HUES6 (cell line): ENCODE measurements at regions not wholly inside any gene's neighbourhood (a gene's known extent, or its start where the extent isn't known, plus 50 kb on each side); places are given as distances from the start of the nearest gene placed in this dataset.

Experiments used
- H3K27ac ChIP-seq: 2 replicates; pipeline ENCODE4 v1.7.0; 2013; ENCODE audit warnings: low read depth, mild to moderate bottlenecking, low read length, inconsistent platforms
- H3K27me3 ChIP-seq: 2 replicates; pipeline ENCODE4 v1.6.1; 2013; ENCODE audit warnings: low read length; ENCODE audit not compliant: control insufficient read depth, insufficient read depth
- H3K36me3 ChIP-seq: 2 replicates; pipeline ENCODE4 v1.6.1; 2013; ENCODE audit warnings: low read length; ENCODE audit not compliant: control insufficient read depth, insufficient read depth
- H3K4me1 ChIP-seq: 2 replicates; pipeline ENCODE4 v1.6.1; 2013; ENCODE audit warnings: low read length; ENCODE audit not compliant: control insufficient read depth, insufficient read depth
- H3K4me3 ChIP-seq: 2 replicates; pipeline ENCODE4 v1.5.1; 2013; ENCODE audit warnings: low read depth, low read length
- H3K9ac ChIP-seq: one replicate; pipeline ENCODE4 v1.6.1; 2013; ENCODE audit warnings: mild to moderate bottlenecking, low read length
- H3K9me3 ChIP-seq: 2 replicates; pipeline ENCODE4 v1.6.1; 2013; ENCODE audit warnings: low read depth, low read length; ENCODE audit not compliant: control insufficient read depth, insufficient read depth

GRCh38 chr9:16348531-16348930, 521.9 kb downstream of the BNC2 start:
- Histone ChIP-seq H3K4me1 (peaks cover 11% of the 10 kb centered on the region), H3K27ac (no peak overlapping the region), H3K9me3 (no peaks in the 10 kb centered on the region), H3K27me3 (no peaks in the 10 kb centered on the region), H3K4me3 (no peak overlapping the region), H3K9ac (no peak overlapping the region), H3K36me3 (no peaks in the 10 kb centered on the region)

- no peaks in the 10 kb centered on the region for H3K36me3 ChIP-seq
- no peak overlapping the region for H3K4me3 ChIP-seq
- no peak overlapping the region for H3K27ac ChIP-seq
- no peaks in the 10 kb centered on the region for H3K27me3 ChIP-seq
- no peaks in the 10 kb centered on the region for H3K4me1 ChIP-seq
- H3K9me3 ChIP-seq, result no peaks in the 10 kb centered on the region
- no peak overlapping the region for H3K9ac ChIP-seq
Observed at GRCh38 chr9:16352251-16352650, 518.2 kb downstream of the BNC2 start.

- Histone ChIP-seq H3K4me1 (no peaks in the 10 kb centered on the region), H3K27me3 (no peaks in the 10 kb centered on the region), H3K36me3 (no peaks in the 10 kb centered on the region), H3K9ac (no peak overlapping the region), H3K27ac (no peak overlapping the region), H3K4me3 (no peak overlapping the region), H3K9me3 (no peaks in the 10 kb centered on the region)
Observed at GRCh38 chr9:16352791-16353401, 517.6 kb downstream of the BNC2 start.

- H3K9me3 ChIP-seq, result peaks cover 12% of the 10 kb centered on the region
- H3K4me3 ChIP-seq, result no peak overlapping the region
- H3K27me3 ChIP-seq, result no peaks in the 10 kb centered on the region
- H3K4me1 ChIP-seq, result no peaks in the 10 kb centered on the region
- no peak overlapping the region for H3K27ac ChIP-seq
- no peaks in the 10 kb centered on the region for H3K36me3 ChIP-seq
- H3K9ac ChIP-seq, result no peak overlapping the region
Observed at GRCh38 chr9:16356196-16356765, 514.2 kb downstream of the BNC2 start.

GRCh38 chr9:16357828-16358227, 512.6 kb downstream of the BNC2 start:
- Histone ChIP-seq H3K27me3 (no peaks in the 10 kb centered on the region), H3K9me3 (peaks cover 12% of the 10 kb centered on the region), H3K27ac (no peak overlapping the region), H3K9ac (no peak overlapping the region), H3K36me3 (no peaks in the 10 kb centered on the region), H3K4me3 (no peak overlapping the region), H3K4me1 (no peaks in the 10 kb centered on the region; the same call in 1 of the 2 replicates)

- no peak overlapping the region for H3K27ac ChIP-seq
- H3K27me3 ChIP-seq, result no peaks in the 10 kb centered on the region
- no peaks in the 10 kb centered on the region; the same call in 1 of the 2 replicates for H3K4me1 ChIP-seq
- no peak overlapping the region for H3K9ac ChIP-seq
- H3K4me3 ChIP-seq, result no peak overlapping the region
- H3K9me3 ChIP-seq, result peaks cover 12% of the 10 kb centered on the region
- H3K36me3 ChIP-seq, result no peaks in the 10 kb centered on the region
Observed at GRCh38 chr9:16358751-16359150, 511.7 kb downstream of the BNC2 start.
